CD4-positive, alpha-beta T cell (primary cell): ENCODE measurements at regions not wholly inside any gene's neighbourhood (a gene's known extent, or its start where the extent isn't known, plus 50 kb on each side); places are given as distances from the start of the nearest gene placed in this dataset.
A peak's percentile ranks its signal among the peaks of the same experiment; 100 is the strongest.

Experiments used
- ATAC-seq: fragments of 200-7000 bp; cut with Tn5 transposase; one replicate; pipeline ENCODE4 v1.10.0; 2022; ENCODE audit warnings: mild to moderate bottlenecking; ENCODE audit not compliant: poor library complexity
- CTCF ChIA-PET: fragments of 350-600 bp; sonication (Branson Sonifier 250); formaldehyde crosslinking; loops from one replicate; lab custom pipeline; 2021; ENCODE audit warnings: antibody characterized with exemption, inconsistent platforms; lab: Charles Lee
- POLR2A ChIA-PET: fragments of 350-600 bp; sonication (Branson Sonifier 250); formaldehyde crosslinking; loops from one replicate; lab custom pipeline; 2021; ENCODE audit warnings: antibody characterized with exemption, inconsistent platforms; lab: Charles Lee
- DNase-seq, 14 experiments: peaks; one replicate each; pipeline ENCODE4 v3.0.0-alpha.2; 2013 to 2020; ENCODE audit warnings: mixed read lengths in 2 of 14
- H3K27ac ChIP-seq, 2 donors: one replicate each; pipeline versions ENCODE4 v1.5.1 to v1.7.0; 2013; ENCODE audit warnings: low read length in 2 of 2, low read depth in 1 of 2, mild to moderate bottlenecking in 1 of 2
- H3K27me3 ChIP-seq, 2 experiments: 1 replicate in 1 of 2; 2 replicates in 1 of 2; pipeline versions ENCODE4 v1.6.1 to v1.7.0; 2013; ENCODE audit warnings: low read length in 2 of 2, control low read depth in 1 of 2, mild to moderate bottlenecking in 1 of 2, moderate library complexity in 1 of 2; ENCODE audit not compliant: insufficient read depth in 2 of 2, control insufficient read depth in 1 of 2
- H3K36me3 ChIP-seq: one replicate; pipeline ENCODE4 v1.6.1; 2013; ENCODE audit warnings: low read length, control low read depth; ENCODE audit not compliant: insufficient read depth
- H3K4me1 ChIP-seq: one replicate; pipeline ENCODE4 v1.6.1; 2013; ENCODE audit warnings: low read length, control low read depth; ENCODE audit not compliant: insufficient read depth
- H3K4me3 ChIP-seq: one replicate; pipeline ENCODE4 v1.5.1; 2013; ENCODE audit warnings: mild to moderate bottlenecking, low read length, moderate library complexity
- H3K9me3 ChIP-seq, 2 experiments: 1 replicate in 1 of 2; 2 replicates in 1 of 2; pipeline versions ENCODE4 v1.6.1 to v1.7.0; 2013; ENCODE audit warnings: low read length in 2 of 2, mild to moderate bottlenecking in 2 of 2, control low read depth in 1 of 2, moderate library complexity in 1 of 2; ENCODE audit not compliant: control insufficient read depth in 1 of 2, insufficient read depth in 1 of 2
- H3K27ac Mint-ChIP-seq: one replicate; pipeline ENCODE4 v1.8.0; 2020; ENCODE audit warnings: mixed read lengths
- H3K27me3 Mint-ChIP-seq: one replicate; pipeline ENCODE4 v1.8.0; 2021; ENCODE audit warnings: mixed read lengths
- H3K36me3 Mint-ChIP-seq: one replicate; pipeline ENCODE4 v1.8.0; 2021; ENCODE audit warnings: low read depth, mixed read lengths
- H3K4me1 Mint-ChIP-seq: one replicate; pipeline ENCODE4 v1.8.0; 2021; ENCODE audit warnings: low read depth, mixed read lengths
- H3K4me3 Mint-ChIP-seq: one replicate; pipeline ENCODE4 v1.8.0; 2020; ENCODE audit warnings: mild to moderate bottlenecking, mixed read lengths
- H3K9me3 Mint-ChIP-seq: one replicate; pipeline ENCODE4 v1.8.0; 2020; ENCODE audit warnings: mixed read lengths
- CTCF ChIP-seq: fragments of 200-600 bp; IDR thresholded peaks from one replicate; pipeline ENCODE4 v1.8.0; 2022; ENCODE audit warnings: antibody characterized with exemption, mild to moderate bottlenecking
- intact Hi-C, 2 experiments: fragments of 100-400 bp; cut with DNase I in 1 of 2; cut with micrococcal nuclease in 1 of 2; formaldehyde crosslinking; loops; one replicate each; pipeline versions ENCODE4 v1.15.1 to v1.9.0; 2023 to 2025; cut with DNase I, micrococcal nuclease

GRCh38 chr2:222783592-222783991 is 77.2 kb upstream of the ACSL3 start:
- no peak overlapping the region for H3K4me3 Mint-ChIP-seq
- no peaks in the 10 kb centered on the region for H3K9me3 Mint-ChIP-seq
- H3K9me3 ChIP-seq = no peaks in the 10 kb centered on the region
- ChIA-PET CTCF (no interaction called here), POLR2A (no interaction called here)
- H3K4me1 Mint-ChIP-seq = no peaks in the 10 kb centered on the region
- no peaks in the 10 kb centered on the region for H3K27me3 ChIP-seq
- H3K36me3 ChIP-seq = no peaks in the 10 kb centered on the region
- DNase-seq (no peak), ATAC-seq (no peak)
- intact Hi-C loops = no loop called here
- TF ChIP-seq CTCF = no peak
- H3K27me3 Mint-ChIP-seq = no peaks in the 10 kb centered on the region
- H3K36me3 Mint-ChIP-seq = no peaks in the 10 kb centered on the region
- no peak overlapping the region for H3K27ac ChIP-seq
- no peak overlapping the region for H3K4me3 ChIP-seq
- H3K4me1 ChIP-seq = no peaks in the 10 kb centered on the region
- H3K27ac Mint-ChIP-seq = no peak overlapping the region

DNA sequence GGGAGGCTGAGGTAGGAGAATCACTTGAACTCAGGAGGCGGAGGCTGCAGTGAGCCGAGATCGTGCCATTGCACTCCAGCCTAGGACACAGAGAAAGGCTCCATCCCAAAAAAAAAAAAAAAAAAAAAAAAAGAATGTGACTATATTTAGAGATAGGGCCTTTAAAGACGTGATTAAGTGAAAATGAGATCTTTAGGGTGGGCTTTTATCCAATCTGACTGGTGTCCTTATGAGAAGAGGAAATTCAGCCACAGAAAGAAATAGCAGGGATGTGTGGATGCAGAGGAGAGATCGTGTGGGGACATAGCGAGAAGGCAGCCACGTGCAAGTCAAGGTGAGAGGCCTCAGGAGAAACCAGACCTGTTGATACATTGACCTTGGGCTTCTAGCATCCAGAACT is 69.9 kb upstream of the ACSL3 start:
- CTCF ChIA-PET = no interaction called here

GRCh38 chr2:222792001-222792611 is 68.7 kb upstream of the ACSL3 start:
- H3K27ac ChIP-seq = no peak overlapping the region
- CTCF ChIA-PET = no interaction called here
- Mint-ChIP-seq H3K27me3 (no peaks in the 10 kb centered on the region), H3K36me3 (no peaks in the 10 kb centered on the region), H3K27ac (no peak overlapping the region), H3K9me3 (no peaks in the 10 kb centered on the region), H3K4me1 (peaks cover 11% of the 10 kb centered on the region), H3K4me3 (no peak overlapping the region)
- H3K4me1 ChIP-seq = peaks cover 10% of the 10 kb centered on the region
- ATAC-seq (no peak), DNase-seq (peak in 2 of 14 experiments; percentile 23 to 36)
- no peak for TF ChIP-seq CTCF
- POLR2A ChIA-PET = no interaction called here
- no peaks in the 10 kb centered on the region for H3K9me3 ChIP-seq
- intact Hi-C loops = no loop called here
- no peaks in the 10 kb centered on the region for H3K36me3 ChIP-seq
- H3K27me3 ChIP-seq = no peaks in the 10 kb centered on the region
- no peak overlapping the region for H3K4me3 ChIP-seq

More for the DNA sequence above, 69.9 kb upstream of the ACSL3 start:
- ATAC-seq (no peak), DNase-seq (no peak)
- POLR2A ChIA-PET = no interaction called here
- intact Hi-C loops = no loop called here
- H3K27me3 ChIP-seq = no peaks in the 10 kb centered on the region
- Mint-ChIP-seq H3K9me3 (no peaks in the 10 kb centered on the region), H3K27me3 (no peaks in the 10 kb centered on the region), H3K36me3 (no peaks in the 10 kb centered on the region), H3K4me3 (no peak overlapping the region), H3K4me1 (peaks cover 11% of the 10 kb centered on the region), H3K27ac (no peak overlapping the region)
- peaks cover 10% of the 10 kb centered on the region for H3K4me1 ChIP-seq
- H3K4me3 ChIP-seq = no peak overlapping the region
- H3K9me3 ChIP-seq = no peaks in the 10 kb centered on the region
- H3K27ac ChIP-seq = no peak overlapping the region
- H3K36me3 ChIP-seq = no peaks in the 10 kb centered on the region
- no peak for TF ChIP-seq CTCF
